ENCODE measurements at regions not wholly inside any gene's neighbourhood (a gene's known extent, or its start where the extent isn't known, plus 50 kb on each side); places are given as distances from the start of the nearest gene placed in this dataset.

GRCh38 chr12:46517579-46517962, 145.0 kb upstream of the SLC38A2 start:
- TF ChIP-seq POLR2A (IDR thresholded peaks at IDR 0.05; ENCODE audit: low read depth, low read length) (no peak), POLR2AphosphoS5 (IDR thresholded peaks at IDR 0.05; ENCODE audit: low read depth, low read length) (no peak), PAX5 (IDR thresholded peaks at IDR 0.05; ENCODE audit: insufficient read depth, low read length, severe bottlenecking) (no peak), SPI1 (IDR thresholded peaks at IDR 0.05; ENCODE audit: low read depth, low read length) (no peak), POU2F2 (IDR thresholded peaks at IDR 0.05; ENCODE audit: low read depth, low read length) (no peak), TAF1 (IDR thresholded peaks at IDR 0.05; ENCODE audit: low read depth, low read length) (no peak)

Data from GM12891 (cell line).